GM13977 (cell line): ENCODE measurements at regions not wholly inside any gene's neighbourhood (a gene's known extent, or its start where the extent isn't known, plus 50 kb on each side); places are given as distances from the start of the nearest gene placed in this dataset.

Experiments
- DNase-seq: peaks from one replicate; pipeline ENCODE4 v3.0.0; 2012; ENCODE audit warnings: low spot score
- CTCF ChIP-seq: IDR thresholded peaks from 2 replicates; pipeline ENCODE4 v1.5.1; 2012; ENCODE audit warnings: mild to moderate bottlenecking, control low read depth; ENCODE audit not compliant: insufficient read depth; ENCODE audit errors: extremely low read depth, missing control alignments
- in situ Hi-C: fragments of 300-500 bp; cut with MboI; formaldehyde crosslinking; loops from one replicate; pipeline ENCODE4 v1.12.0; 2022; ENCODE audit warnings: low sequenced_read_pairs, low pct_unique_long_range_greater_than_20kb, mixed read lengths, inconsistent platforms; ENCODE audit not compliant: unreplicated experiment

GRCh38 chr9:75390951-75391350 is 302.6 kb downstream of the OSTF1 start:
- in situ Hi-C loops: no loop called here
- no peak for TF ChIP-seq CTCF
- DNase-seq: no peak

- in situ Hi-C loops: no loop called here
- no peak for DNase-seq
- no peak for TF ChIP-seq CTCF
Observed at GRCh38 chr9:75391497-75391896, 303.2 kb downstream of the OSTF1 start.

GRCh38 chr9:75395336-75395735 is 307.0 kb downstream of the OSTF1 start:
- in situ Hi-C loops: no loop called here
- TF ChIP-seq CTCF: no peak
- no peak for DNase-seq

- in situ Hi-C loops: no loop called here
- TF ChIP-seq CTCF: no peak
Observed at GRCh38 chr9:75397836-75398235, 309.5 kb downstream of the OSTF1 start.

GRCh38 chr9:75408391-75408790 is 320.1 kb downstream of the OSTF1 start:
- TF ChIP-seq CTCF: no peak
- no peak for DNase-seq
- in situ Hi-C loops: no loop called here

More at GRCh38 chr9:75397836-75398235, 309.5 kb downstream of the OSTF1 start:
- no peak for DNase-seq

- no peak for DNase-seq
- in situ Hi-C loops: no loop called here
- TF ChIP-seq CTCF: no peak
Observed at GRCh38 chr9:75410405-75410804, 322.1 kb downstream of the OSTF1 start.
